GM19099 (cell line): ENCODE measurements at regions not wholly inside any gene's neighbourhood (a gene's known extent, or its start where the extent isn't known, plus 50 kb on each side); places are given as distances from the start of the nearest gene placed in this dataset.

Experiments used
- POLR2A ChIP-seq: IDR thresholded peaks from 3 replicates; pipeline ENCODE4 v1.6.1; 2011; ENCODE audit warnings: low read depth; ENCODE audit not compliant: insufficient read length; ENCODE audit errors: extremely low read depth

DNA sequence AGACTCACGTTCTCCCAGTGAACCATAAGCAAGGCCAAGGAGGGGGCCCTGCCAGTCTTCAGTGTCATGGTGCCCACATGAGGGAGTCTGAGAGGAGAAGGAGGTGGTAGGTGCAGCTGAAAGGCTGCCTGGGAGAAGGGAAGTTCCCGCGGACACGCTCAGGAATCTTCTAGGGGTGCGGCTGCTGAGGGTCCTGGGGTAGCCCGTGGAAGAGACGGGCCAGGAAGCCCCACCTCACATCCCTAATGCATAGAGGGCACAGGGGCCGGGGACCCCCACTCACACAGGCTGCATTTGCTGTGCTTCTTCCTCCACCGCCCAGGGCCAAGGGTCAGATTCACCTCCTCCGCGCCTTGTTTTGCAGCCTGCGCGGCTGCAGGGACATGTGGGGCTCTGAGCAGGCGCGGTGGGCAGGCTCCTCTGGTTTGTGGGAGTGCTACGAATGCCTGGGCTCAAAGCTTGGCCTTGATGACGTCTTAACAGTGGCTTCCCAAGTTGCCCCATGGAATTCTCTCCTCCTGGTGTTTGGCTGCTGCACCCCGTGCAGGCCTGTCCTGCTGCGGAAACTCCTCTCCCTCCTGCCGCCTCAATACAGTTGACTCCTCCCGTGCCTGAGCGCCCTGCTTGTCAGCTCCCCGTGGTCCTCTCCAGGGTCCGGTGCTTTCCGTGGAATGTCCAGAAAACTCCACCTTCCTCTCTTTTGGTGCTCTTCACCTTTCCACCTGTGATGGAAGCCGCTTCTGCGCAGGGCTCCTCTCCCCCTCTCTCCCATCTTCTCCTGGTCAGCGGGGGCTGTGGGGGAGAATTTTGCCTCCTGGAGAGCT lies 95.7 kb downstream of the VAPA start:
- TF ChIP-seq POLR2A: no peak

DNA sequence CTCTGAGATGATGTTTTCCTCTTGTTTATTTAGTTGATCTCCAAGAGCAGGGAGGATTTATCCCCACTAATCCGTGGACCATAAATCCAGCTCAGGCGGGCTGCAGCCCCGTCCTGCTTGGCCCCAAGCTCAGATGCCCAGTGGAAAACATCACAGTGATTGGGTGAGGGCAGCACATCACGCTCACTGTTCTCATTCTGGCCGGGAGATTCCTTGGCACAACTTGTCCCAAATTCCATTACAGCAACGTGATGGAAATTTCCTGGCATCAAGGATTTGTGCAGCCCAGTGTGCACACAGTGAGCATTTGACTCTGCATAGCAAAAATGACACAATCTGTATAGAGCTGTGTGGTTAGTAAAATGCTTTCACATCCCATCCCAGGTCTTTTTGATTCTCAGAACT lies 96.8 kb downstream of the VAPA start:
- TF ChIP-seq POLR2A: no peak

DNA sequence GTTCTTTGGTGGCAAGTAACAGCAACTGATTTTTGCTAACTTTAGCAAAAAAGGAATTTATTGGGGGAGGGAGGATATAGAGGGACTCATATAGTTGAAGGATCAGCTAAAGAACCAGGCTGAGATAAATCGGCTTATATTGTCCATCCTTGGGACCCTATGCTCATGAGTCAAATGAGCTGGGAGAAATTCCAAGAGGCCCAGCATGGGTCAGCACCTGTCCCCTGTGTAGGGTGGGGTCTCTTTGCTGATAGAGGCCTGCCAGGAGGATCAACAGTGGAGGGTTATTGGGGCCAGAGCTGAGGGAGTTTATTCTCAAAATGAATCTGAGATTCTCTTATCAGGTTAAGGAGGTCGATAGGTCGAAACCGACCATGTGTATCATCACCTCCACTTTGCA lies 97.2 kb downstream of the VAPA start:
- TF ChIP-seq POLR2A: no peak

DNA sequence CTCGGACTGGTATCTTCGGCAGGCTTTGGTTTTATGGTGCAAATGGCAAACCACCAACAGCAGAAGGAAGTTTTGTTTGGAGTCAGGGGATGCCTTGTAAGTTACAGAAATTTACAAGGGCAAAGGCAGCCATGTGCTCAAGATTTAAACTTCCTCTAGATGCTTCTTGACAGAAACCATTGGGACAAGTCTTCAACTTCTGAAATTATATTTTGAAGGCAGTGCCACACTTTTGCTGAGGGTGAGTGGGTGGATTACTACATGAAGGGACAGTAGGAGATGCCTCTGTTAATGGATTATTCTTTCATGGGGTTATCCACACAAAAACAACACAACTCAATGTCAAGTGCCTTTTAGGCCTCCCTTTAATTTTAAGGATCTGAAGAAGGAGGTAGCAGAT lies 97.9 kb downstream of the VAPA start:
- no peak for TF ChIP-seq POLR2A

DNA sequence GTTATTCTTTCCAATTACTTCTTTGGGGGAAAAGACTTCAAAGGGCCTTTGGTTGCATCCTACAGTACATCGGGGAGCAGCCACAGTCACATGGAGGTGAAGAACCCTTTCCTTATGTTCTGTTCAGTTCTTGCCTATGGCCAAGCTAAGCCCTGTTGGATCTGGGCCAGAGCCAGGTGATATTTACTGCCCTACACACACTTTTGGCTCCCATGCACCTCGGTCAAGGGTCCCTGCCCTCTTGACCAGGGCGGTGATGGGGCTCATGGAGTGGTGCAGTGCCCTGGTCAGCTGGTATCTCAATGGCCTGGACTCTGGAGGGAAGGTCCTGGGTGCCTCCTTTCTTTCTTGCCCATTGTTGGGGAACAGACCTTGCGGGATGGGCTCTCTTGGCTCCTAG lies 98.7 kb downstream of the VAPA start:
- TF ChIP-seq POLR2A: no peak

DNA sequence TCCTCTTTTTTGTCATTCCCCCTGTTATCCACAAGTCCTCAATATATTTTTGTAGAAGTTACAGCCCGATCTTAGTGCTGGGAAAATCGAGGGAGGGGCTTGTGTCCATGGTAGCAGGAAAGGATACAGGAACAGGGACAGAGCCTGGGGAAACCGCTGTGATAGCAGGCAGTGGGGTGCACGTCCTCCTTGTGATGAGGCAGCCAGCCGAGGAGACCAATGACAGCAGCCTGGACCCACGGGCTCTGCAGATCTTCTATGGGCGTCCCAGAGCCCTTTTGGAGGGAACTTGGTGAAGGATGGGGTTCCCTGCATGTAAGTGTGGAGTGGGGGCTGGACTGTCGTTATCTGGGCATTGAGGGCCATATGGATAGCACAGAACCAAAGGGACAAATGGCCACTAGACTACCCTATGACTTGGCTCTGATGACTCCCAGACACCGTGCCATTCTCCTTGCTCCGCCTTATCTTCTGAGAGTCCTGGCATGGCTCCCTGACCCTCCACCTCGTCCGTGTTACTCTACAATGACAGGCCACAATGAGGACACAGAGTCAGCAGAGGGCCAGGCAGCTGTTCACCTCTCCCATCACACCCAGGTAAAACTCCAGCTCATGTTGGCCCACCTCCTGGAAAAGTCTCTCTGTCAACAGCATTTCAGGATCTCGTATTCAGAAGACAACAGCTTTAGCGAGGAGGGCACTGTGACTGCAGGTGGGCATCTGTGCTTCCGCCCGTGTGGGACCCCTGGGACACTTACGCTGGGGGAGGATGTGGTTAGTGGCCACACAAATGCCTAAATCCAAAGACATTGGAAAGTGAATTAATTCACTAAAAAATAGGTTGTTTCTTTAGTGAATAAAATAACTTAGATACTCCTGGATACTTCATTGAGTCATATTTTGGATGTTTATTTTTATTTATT lies 100.1 kb downstream of the VAPA start:
- no peak for TF ChIP-seq POLR2A

DNA sequence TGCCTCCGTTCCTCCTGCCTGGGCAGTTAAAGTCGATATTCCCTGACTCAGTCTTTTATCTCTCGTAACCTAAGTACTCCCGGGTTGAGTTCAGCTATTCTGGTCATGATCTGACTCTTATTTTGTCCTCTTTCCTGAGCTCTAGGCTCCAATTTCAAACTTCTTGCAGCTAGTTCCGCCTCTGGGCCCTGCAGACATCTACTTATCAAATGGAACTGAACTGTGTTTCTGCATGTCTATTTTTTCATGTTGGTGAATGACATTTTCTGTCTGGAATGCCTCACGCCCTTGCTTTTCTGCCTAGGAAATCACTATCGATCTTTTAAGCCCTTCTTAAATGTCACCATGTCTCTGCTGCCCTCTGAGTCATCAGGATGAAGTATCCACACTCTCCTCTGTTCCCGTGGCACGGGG lies 101.5 kb downstream of the VAPA start:
- no peak for TF ChIP-seq POLR2A

DNA sequence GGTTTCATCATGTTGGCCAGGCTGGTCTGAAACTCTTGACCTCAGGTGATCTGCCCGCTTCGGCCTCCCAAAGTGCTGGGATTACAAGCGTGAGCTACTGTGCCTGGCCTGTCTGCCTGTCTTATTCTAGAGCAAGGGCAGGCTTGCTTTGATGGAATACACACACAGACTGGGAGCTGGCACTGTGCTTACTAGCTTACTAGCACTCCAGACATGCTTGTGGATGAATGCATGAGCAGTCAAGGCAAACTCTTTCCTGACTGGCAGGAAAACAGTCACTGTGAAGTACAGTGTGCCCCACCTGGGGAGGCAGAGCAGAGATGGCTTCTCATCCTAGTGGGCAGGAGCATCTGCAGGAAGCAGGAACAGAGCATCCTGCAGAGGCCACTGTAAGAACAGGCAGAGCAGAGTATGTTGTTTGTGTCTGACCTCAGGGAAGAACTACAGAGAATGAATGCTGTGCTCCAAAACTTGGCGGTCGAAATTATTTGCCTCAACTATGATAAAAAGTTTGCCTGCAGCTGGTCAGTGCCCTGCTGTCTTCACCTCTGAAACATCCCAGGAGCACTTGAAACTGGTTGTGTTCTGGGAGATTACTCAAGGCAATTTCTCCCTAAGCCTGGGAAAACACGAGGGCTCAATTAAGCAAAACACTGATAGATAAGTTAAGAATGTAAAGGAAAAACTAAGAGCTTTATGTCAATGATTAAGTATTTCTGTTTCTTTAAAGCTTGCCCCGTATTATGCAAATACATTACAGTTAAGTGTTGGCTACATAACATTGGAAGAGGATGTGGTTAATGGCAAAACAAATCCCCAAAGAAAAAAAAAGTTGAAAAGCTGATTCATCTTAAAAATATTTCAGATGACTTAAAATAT lies 102.4 kb downstream of the VAPA start:
- no peak for TF ChIP-seq POLR2A

DNA sequence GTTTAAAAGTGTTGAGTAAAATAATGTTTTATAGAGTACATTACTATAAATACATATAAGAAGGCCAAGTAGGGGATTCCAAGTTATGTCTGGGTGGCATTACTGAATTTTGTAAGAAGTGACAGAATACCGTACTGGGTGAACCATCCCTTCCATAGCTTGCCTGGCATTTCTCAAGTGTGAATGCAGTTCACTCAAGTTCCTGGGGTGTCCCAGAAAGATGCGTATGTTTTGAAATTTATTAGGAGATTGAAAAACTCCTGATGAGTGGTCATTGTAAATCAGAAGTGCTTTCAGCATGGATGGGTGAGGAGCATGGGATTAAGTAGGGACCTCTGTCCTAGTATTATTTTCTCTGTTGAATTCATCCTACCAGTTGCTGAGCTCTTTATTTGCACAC lies 103.2 kb downstream of the VAPA start:
- TF ChIP-seq POLR2A: no peak

DNA sequence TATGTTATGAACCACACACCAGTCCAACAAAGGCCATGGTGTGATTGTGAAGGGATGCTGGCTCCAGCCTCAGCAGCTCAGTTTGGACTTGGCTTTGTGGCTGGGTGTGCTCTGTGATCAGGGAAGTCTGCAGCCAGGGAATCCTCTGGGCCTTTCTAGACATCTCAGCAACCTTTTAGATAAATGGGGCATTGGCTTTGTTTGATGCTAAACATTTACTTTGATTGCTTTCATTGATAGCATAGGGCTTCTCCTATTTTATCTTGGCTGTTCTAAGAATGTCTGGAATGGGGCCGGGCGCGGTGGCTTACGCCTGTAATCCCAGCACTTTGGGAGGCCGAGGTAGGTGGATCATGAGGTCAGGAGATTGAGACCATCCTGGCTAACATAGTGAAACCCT lies 104.5 kb downstream of the VAPA start:
- TF ChIP-seq POLR2A: no peak

DNA sequence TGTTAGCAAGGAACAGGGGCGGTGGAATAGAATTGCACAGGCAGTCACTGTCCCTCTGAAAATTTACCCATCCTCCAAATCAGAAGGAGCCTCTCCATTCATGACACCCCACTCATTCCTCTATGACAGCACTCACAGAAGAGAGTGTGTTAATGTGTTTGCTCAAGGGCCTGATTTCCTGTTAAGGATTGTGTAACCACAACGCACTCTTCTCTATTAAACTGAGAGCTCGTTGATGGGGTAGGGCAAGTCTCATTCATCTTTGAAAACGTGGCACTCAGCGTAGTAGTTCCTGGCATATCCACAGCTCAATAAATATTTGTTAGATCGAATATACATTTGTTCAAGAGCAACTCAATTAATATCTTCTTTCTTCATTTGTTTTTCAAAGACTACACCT lies 106.4 kb downstream of the VAPA start:
- no peak for TF ChIP-seq POLR2A

DNA sequence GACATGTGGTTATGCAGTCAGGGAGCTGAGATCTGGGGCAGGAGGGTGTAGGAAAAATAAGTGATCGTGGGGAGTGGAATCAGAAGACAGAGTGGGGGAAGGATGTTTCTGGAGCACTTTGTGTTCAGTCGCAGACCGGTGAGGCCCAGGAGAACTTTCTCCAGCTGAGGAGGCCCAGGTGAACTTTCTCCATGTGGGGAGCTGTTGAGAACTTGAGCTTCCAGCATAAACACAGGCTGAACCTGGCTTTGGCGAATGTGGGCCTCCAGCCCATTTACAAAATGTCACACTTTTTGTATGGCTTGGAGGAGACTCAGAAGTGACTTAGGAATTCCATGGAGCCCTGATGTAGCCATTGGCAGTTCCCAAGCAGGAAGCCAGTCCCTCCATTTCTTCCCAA lies 108.5 kb downstream of the VAPA start:
- no peak for TF ChIP-seq POLR2A

DNA sequence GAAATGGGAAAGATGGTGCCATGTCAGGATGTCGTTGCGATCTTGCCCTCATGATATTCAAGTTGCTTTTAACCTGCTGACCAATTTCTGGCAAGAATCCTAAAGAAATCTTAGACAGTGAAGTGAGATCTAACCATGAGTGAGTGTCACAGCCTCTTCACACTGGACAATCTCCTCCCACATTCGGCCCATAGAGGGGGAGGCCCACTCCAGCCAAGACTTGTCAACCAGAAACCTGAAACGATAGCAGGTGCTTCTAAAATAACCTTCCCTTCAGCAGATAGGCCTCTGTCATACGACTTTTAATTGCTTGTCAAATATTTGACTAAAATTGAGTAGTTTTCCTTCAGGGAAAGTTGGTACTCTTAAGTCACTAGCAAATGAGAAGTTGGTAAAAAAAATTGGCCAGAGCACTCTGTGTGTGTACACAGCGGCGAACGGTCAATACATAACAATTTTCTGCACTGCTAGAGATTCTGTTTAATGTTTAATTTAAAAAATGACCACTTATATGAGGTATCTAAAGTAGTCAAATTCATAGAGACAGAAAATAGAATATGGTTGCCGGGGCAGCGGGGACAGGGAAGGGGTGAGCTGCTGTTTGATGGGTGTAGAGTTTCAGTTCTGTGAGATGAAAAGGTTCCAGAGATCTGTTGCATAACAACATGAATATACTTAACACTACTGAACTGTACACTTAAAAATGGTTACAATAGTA lies 110.2 kb downstream of the VAPA start:
- no peak for TF ChIP-seq POLR2A
